Subcutaneous abdominal adipose tissue (tissue), 5 donors: ENCODE measurements at regions not wholly inside any gene's neighbourhood (a gene's known extent, or its start where the extent isn't known, plus 50 kb on each side); places are given as distances from the start of the nearest gene placed in this dataset.

Experiments
- H3K27ac ChIP-seq: one replicate; pipeline ENCODE4 v1.7.0; 2013; ENCODE audit warnings: low read depth, mild to moderate bottlenecking, inconsistent platforms, low read length, moderate library complexity
- H3K27me3 ChIP-seq, 5 donors: one replicate each; pipeline ENCODE4 v1.7.0; 2013; ENCODE audit warnings: low read length in 5 of 5, inconsistent platforms in 1 of 5; ENCODE audit not compliant: control insufficient read depth in 5 of 5, insufficient read depth in 4 of 5
- H3K36me3 ChIP-seq, 5 donors: one replicate each; pipeline ENCODE4 v1.7.0; 2013; ENCODE audit warnings: low read length in 5 of 5; ENCODE audit not compliant: control insufficient read depth in 5 of 5, insufficient read depth in 5 of 5
- H3K4me1 ChIP-seq, 5 donors: one replicate each; pipeline ENCODE4 v1.7.0; 2013; ENCODE audit warnings: low read length in 5 of 5, mild to moderate bottlenecking in 3 of 5, moderate library complexity in 1 of 5; ENCODE audit not compliant: control insufficient read depth in 5 of 5, insufficient read depth in 5 of 5
- H3K4me3 ChIP-seq, 5 donors: one replicate each; pipeline ENCODE4 v1.7.0; 2013; ENCODE audit warnings: low read length in 5 of 5, low read depth in 1 of 5
- H3K9ac ChIP-seq, 5 donors: one replicate each; pipeline ENCODE4 v1.7.0; 2013; ENCODE audit warnings: low read length in 5 of 5, mild to moderate bottlenecking in 4 of 5, moderate library complexity in 3 of 5
- H3K9me3 ChIP-seq, 5 donors: one replicate each; pipeline ENCODE4 v1.7.0; 2013; ENCODE audit warnings: low read length in 5 of 5; ENCODE audit not compliant: control insufficient read depth in 5 of 5
- donor health status: healthy.
- donor health status: healthy.
- donor health status: healthy.
- donor health status: healthy.
- donor health status: healthy.

GRCh38 chr2:120963997-120964705 is 228.5 kb downstream of the GLI2 start:
- no peak overlapping the region for H3K27ac ChIP-seq
- H3K9me3 ChIP-seq = no peaks in the 10 kb centered on the region
- no peak overlapping the region for H3K9ac ChIP-seq
- no peaks in the 10 kb centered on the region for H3K4me1 ChIP-seq
- no peaks in the 10 kb centered on the region for H3K36me3 ChIP-seq
- H3K4me3 ChIP-seq = no peak overlapping the region
- peaks cover 0 to 11% (median 0%) of the 10 kb centered on the region in 5 donors for H3K27me3 ChIP-seq

GRCh38 chr2:120964819-120965218 is 229.2 kb downstream of the GLI2 start:
- Histone ChIP-seq H3K27ac (no peak overlapping the region), H3K9ac (no peak overlapping the region), H3K27me3 (peaks cover 0 to 9% (median 0%) of the 10 kb centered on the region in 5 donors), H3K4me3 (no peak overlapping the region), H3K36me3 (peaks cover 0 to 3% (median 0%) of the 10 kb centered on the region in 5 donors), H3K4me1 (no peaks in the 10 kb centered on the region), H3K9me3 (peaks cover 0 to 3% (median 0%) of the 10 kb centered on the region in 5 donors)

- Histone ChIP-seq H3K4me1 (no peaks in the 10 kb centered on the region), H3K4me3 (no peak overlapping the region), H3K27ac (no peak overlapping the region), H3K27me3 (peaks cover 0 to 7% (median 0%) of the 10 kb centered on the region in 5 donors), H3K9me3 (peaks cover 0 to 4% (median 0%) of the 10 kb centered on the region in 5 donors), H3K36me3 (peaks cover 0 to 3% (median 0%) of the 10 kb centered on the region in 5 donors), H3K9ac (no peak overlapping the region)
These were observed 231.0 kb downstream of the GLI2 start for GRCh38 chr2:120966510-120967254.

DNA sequence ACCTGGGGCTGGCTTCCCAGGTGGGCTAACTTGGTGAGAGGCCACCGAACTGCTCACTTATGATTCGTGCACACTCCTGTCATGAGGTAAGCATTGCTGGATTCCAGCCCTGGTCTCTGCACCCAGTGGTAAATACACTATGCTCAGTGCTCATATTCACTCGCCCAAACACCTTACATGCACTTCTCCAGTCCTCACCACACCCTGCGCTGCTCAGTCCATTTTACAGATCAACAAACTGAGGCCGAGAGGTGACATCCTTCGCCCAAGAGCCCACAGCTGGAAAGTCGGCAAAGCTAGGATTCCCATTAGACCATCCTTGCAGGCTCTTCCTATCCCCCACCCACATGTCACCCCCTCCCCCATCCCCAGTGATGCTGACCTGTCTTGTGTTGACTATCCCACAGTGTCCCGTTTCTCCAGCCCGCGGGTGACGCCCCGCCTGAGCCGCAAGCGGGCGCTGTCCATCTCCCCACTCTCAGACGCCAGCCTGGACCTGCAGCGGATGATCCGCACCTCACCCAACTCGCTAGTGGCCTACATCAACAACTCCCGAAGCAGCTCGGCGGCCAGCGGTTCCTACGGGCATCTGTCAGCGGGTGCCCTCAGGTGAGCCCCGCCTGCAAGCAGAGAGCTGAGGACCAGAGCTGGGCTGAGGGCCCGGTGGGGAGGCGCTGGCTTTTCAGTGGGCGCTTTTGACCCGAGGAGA is 232.8 kb downstream of the GLI2 start:
- Histone ChIP-seq H3K36me3 (peaks cover 0 to 3% (median 0%) of the 10 kb centered on the region in 5 donors), H3K4me1 (no peaks in the 10 kb centered on the region), H3K27ac (no peak overlapping the region), H3K27me3 (peaks cover 0 to 3% (median 0%) of the 10 kb centered on the region in 5 donors), H3K4me3 (no peak overlapping the region), H3K9ac (no peak overlapping the region), H3K9me3 (peaks cover 0 to 4% (median 0%) of the 10 kb centered on the region in 5 donors)

DNA sequence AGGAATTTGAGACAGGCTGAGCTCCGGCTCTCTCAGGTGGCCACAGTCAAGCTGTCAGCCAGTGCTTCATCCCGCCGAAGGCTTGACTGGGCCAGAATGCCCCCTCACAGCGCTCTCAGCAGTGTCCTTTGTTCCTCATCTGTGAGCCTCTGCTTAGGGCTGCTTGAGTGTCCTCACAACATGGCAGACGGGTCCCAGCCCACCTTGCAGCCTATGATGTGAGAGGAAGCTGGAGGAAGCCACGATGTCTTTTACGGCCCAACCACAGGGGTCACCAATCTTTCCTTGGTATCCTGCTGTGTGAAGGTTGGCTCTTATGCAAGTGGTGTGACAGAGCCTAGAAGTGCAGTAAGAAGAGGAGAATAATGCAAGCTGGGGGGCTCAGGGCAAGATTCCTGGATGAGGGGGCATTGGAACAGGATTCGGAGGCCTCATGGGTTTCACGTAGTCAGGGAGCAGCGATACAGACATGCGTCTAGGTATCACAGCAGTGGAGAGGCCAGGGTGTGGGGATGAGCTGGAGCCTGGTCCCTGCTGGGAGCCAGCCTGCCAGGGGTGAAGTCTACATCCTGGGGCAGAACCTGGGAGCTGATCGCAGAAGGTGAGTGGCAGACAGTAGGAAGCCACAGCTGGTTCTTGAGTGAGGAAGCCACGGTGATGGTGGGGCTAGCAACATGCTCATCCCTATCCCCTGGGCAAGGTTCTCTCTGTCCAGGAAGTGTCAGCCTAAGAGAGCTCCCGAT is 234.1 kb downstream of the GLI2 start:
- Histone ChIP-seq H3K9me3 (peaks cover 0 to 4% (median 0%) of the 10 kb centered on the region in 5 donors), H3K9ac (no peak overlapping the region), H3K4me3 (no peak overlapping the region), H3K27me3 (peaks cover 0 to 3% (median 0%) of the 10 kb centered on the region in 5 donors), H3K27ac (no peak overlapping the region), H3K4me1 (no peaks in the 10 kb centered on the region), H3K36me3 (peaks cover 0 to 3% (median 0%) of the 10 kb centered on the region in 5 donors)

DNA sequence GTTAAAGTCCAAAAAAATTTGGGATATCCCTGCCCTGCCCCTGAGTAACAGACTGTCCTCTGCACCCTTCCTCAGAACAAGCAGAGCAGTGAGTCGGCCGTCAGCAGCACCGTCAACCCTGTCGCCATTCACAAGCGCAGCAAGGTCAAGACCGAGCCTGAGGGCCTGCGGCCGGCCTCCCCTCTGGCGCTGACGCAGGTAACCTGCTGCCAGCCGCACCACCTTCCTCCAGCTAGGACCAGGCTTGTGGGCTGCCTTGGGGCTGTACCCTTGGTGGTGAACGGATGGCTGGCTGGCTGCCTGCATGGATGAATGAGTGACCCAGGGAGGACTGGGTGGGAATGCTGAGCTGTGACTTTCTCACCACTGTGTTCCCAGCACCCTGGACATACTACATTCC is 236.2 kb downstream of the GLI2 start:
- H3K9me3 ChIP-seq = peaks cover 0 to 4% (median 0%) of the 10 kb centered on the region in 5 donors
- H3K27ac ChIP-seq = no peak overlapping the region
- no peak overlapping the region for H3K4me3 ChIP-seq
- no peaks in the 10 kb centered on the region for H3K4me1 ChIP-seq
- peaks cover 0 to 3% (median 0%) of the 10 kb centered on the region in 5 donors for H3K36me3 ChIP-seq
- peaks cover 0 to under 1% (median 0%) of the 10 kb centered on the region in 5 donors for H3K27me3 ChIP-seq
- H3K9ac ChIP-seq = no peak overlapping the region

GRCh38 chr2:120972286-120972685 is 236.6 kb downstream of the GLI2 start:
- no peaks in the 10 kb centered on the region for H3K4me1 ChIP-seq
- H3K27ac ChIP-seq = no peak overlapping the region
- H3K27me3 ChIP-seq = no peaks in the 10 kb centered on the region
- H3K9ac ChIP-seq = no peak overlapping the region
- H3K4me3 ChIP-seq = no peak overlapping the region
- H3K9me3 ChIP-seq = peaks cover 0 to 4% (median 0%) of the 10 kb centered on the region in 5 donors
- H3K36me3 ChIP-seq = peaks cover 0 to 3% (median 0%) of the 10 kb centered on the region in 5 donors

- Histone ChIP-seq H3K4me3 (no peak overlapping the region), H3K36me3 (peaks cover 0 to 3% (median 0%) of the 10 kb centered on the region in 5 donors), H3K27ac (no peak overlapping the region), H3K9me3 (peaks cover 0 to 4% (median 0%) of the 10 kb centered on the region in 5 donors), H3K9ac (no peak overlapping the region), H3K27me3 (no peaks in the 10 kb centered on the region), H3K4me1 (no peaks in the 10 kb centered on the region)
These were observed 237.5 kb downstream of the GLI2 start for GRCh38 chr2:120973196-120973595.

- no peaks in the 10 kb centered on the region for H3K27me3 ChIP-seq
- no peak overlapping the region for H3K4me3 ChIP-seq
- peaks cover 0 to under 1% (median 0%) of the 10 kb centered on the region in 5 donors for H3K9me3 ChIP-seq
- no peak overlapping the region for H3K9ac ChIP-seq
- H3K27ac ChIP-seq = no peak overlapping the region
- H3K4me1 ChIP-seq = no peaks in the 10 kb centered on the region
- peaks cover 0 to 5% (median 0%) of the 10 kb centered on the region in 5 donors for H3K36me3 ChIP-seq
These were observed 239.3 kb downstream of the GLI2 start for GRCh38 chr2:120974950-120975349.
